Psoas muscle (tissue), 7 donors: ENCODE measurements at regions not wholly inside any gene's neighbourhood (a gene's known extent, or its start where the extent isn't known, plus 50 kb on each side); places are given as distances from the start of the nearest gene placed in this dataset.
A peak's percentile ranks its signal among the peaks of the same experiment; 100 is the strongest.

Source experiments
- ATAC-seq, 4 donors: fragments of 200-7000 bp; cut with Tn5 transposase; one replicate each; pipeline ENCODE4 v1.9.1; 2020; ENCODE audit warnings: moderate library complexity in 3 of 4, mild to moderate bottlenecking in 2 of 4
- DNase-seq, 2 donors: peaks; one replicate each; pipeline ENCODE4 v3.0.0-alpha.2; 2020
- H3K27ac ChIP-seq: fragments of 200-600 bp; one replicate; pipeline ENCODE4 v1.8.0; 2022
- H3K27me3 ChIP-seq, 3 donors: fragments of 200-600 bp in 1 of 3; one replicate each; pipeline versions ENCODE4 v1.6.1 to v1.8.0; 2013 to 2022; ENCODE audit warnings: low read length in 2 of 3, mild to moderate bottlenecking in 2 of 3, moderate library complexity in 1 of 3; ENCODE audit not compliant: insufficient read depth in 3 of 3
- H3K36me3 ChIP-seq, 2 donors: fragments of 200-600 bp in 1 of 2; one replicate each; pipeline versions ENCODE4 v1.6.1 to v1.8.0; 2013 to 2022; ENCODE audit warnings: low read depth in 1 of 2, mild to moderate bottlenecking in 1 of 2, moderate library complexity in 1 of 2; ENCODE audit not compliant: insufficient read depth in 1 of 2
- H3K4me1 ChIP-seq: fragments of 200-600 bp; one replicate; pipeline ENCODE4 v1.8.0; 2022
- H3K4me3 ChIP-seq: fragments of 200-600 bp; one replicate; pipeline ENCODE4 v1.8.0; 2022; ENCODE audit warnings: mild to moderate bottlenecking
- H3K9me3 ChIP-seq: fragments of 200-600 bp; one replicate; pipeline ENCODE4 v1.8.0; 2022
- WGBS, 3 donors: extraction: QIAGEN DNeasy Blood & Tissue Kit; methylation state at CpG; one replicate each; pipeline versions ENCODE4 v1.1.6 to v1.1.7; 2013; 5-methylcytosine and 5-hydroxymethylcytosine counted together
- intact Hi-C, 2 donors: fragments of 100-400 bp; cut with DNase I; formaldehyde crosslinking; loops; one replicate each; pipeline versions ENCODE4 v1.11.0 to v1.14.2; 2022
- TF ChIP-seq, protein P1 (sequence below): fragments of 200-600 bp; IDR thresholded peaks from one replicate; pipeline ENCODE4 v1.8.0; 2022; ENCODE audit warnings: antibody characterized with exemption
- donor health status: healthy with polysubstance abuse.
- donor health status: DM: no; HTN: no; CAD: no; lungs with moderate emphysema.
- donor health status: Bipolar disorder and iron deficiency.
- donor health status: healthy.
- donor health status: DM: yes; HTN: yes; CAD: no.
- donor health status: DM: no; HTN: no; CAD: no.
- donor health status: DM: yes; HTN: yes; CAD: no.

DNA sequence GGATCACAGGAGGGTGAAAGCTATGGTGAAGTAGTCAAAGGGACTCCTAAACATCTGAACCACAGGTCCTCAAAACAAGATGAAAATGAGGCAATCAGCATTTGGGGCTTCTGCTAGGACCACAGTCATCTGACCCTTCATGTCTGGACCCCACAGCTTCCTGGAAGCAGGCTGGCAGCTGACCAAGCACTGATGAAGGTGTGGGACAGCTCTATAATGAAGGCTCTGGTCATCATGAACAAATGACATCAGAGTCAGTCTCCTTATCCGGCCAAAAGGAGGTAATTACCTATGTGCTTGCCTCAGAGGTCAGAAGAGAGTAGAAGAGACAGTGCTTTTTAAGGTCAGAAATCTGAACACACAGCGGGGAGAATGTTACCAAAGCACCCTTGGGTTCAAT is 101.2 kb upstream of the GNAO1 start:
- intact Hi-C loops: no loop called here
- Histone ChIP-seq H3K27me3 (peaks cover 0 to 8% (median 2%) of the 10 kb centered on the region in 3 donors), H3K36me3 (no peaks in the 10 kb centered on the region), H3K4me3 (no peak overlapping the region), H3K4me1 (no peaks in the 10 kb centered on the region), H3K9me3 (no peaks in the 10 kb centered on the region), H3K27ac (no peak overlapping the region)
- TF ChIP-seq, protein P1, sequence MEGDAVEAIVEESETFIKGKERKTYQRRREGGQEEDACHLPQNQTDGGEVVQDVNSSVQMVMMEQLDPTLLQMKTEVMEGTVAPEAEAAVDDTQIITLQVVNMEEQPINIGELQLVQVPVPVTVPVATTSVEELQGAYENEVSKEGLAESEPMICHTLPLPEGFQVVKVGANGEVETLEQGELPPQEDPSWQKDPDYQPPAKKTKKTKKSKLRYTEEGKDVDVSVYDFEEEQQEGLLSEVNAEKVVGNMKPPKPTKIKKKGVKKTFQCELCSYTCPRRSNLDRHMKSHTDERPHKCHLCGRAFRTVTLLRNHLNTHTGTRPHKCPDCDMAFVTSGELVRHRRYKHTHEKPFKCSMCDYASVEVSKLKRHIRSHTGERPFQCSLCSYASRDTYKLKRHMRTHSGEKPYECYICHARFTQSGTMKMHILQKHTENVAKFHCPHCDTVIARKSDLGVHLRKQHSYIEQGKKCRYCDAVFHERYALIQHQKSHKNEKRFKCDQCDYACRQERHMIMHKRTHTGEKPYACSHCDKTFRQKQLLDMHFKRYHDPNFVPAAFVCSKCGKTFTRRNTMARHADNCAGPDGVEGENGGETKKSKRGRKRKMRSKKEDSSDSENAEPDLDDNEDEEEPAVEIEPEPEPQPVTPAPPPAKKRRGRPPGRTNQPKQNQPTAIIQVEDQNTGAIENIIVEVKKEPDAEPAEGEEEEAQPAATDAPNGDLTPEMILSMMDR: no peak
- DNase-seq (no peak), ATAC-seq (no peak)
- WGBS, 3 donors: 67 to 81% (median 76%) methylated on average over 2 of the region's 2 CpGs

DNA sequence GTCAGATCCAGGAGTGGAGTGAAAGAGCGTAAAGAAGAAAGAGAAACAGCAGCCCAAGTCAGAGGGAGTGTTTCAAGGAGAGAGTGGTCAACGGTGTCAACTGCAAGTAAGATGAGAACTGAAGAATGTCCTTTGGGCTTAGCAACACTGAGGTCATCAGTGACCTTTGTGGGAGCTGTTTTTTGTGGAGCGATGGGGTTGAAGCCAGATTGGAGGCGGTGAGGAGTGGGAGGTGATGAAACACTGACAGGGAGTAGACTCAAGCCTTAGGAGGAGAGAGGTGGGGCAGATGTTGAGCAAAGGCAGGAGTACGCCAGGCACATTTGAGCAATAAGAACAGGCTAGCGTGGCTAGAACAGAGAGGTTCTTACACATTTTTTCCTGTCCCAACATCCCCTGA is 103.7 kb upstream of the GNAO1 start:
- Histone ChIP-seq H3K27me3 (peaks cover 0 to 8% (median 2%) of the 10 kb centered on the region in 3 donors), H3K4me3 (no peak overlapping the region), H3K36me3 (no peaks in the 10 kb centered on the region), H3K4me1 (no peaks in the 10 kb centered on the region), H3K27ac (no peak overlapping the region), H3K9me3 (no peaks in the 10 kb centered on the region)
- DNase-seq (peak in 1 of 2 donors; percentile 22), ATAC-seq (no peak)
- intact Hi-C loops: no loop called here
- WGBS, 3 donors: 68 to 74% (median 70%) methylated on average over 6 of the region's 6 CpGs
- TF ChIP-seq, protein P1: no peak

DNA sequence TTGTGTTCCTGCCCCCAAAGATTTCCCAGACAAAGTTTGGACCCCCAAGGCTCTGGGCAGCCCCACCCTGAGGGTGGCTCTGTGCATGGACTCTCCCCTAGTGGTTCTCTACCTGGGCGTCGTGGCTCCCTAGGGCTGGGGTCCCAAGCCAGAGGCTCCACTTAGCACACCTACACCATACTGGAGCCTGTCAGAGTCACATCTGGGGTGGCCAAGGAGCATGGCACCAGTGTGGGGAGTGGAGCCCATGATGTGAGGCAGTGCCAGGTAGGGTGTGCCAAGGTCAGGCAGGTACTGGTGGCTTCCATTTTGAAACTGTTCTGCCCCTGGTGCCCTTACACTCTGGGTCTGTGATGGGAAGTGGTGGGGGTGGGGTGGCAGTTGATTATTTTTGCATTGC is 109.9 kb upstream of the GNAO1 start:
- DNase-seq (no peak), ATAC-seq (no peak)
- Histone ChIP-seq H3K27ac (no peak overlapping the region), H3K4me3 (no peak overlapping the region), H3K36me3 (no peaks in the 10 kb centered on the region), H3K4me1 (no peaks in the 10 kb centered on the region), H3K9me3 (no peaks in the 10 kb centered on the region), H3K27me3 (no peaks in the 10 kb centered on the region)
- TF ChIP-seq, protein P1: no peak
- intact Hi-C loops: no loop called here
- 94 to 98% (median 95%) methylated on average over 2 of the region's 2 CpGs for WGBS, 3 donors

DNA sequence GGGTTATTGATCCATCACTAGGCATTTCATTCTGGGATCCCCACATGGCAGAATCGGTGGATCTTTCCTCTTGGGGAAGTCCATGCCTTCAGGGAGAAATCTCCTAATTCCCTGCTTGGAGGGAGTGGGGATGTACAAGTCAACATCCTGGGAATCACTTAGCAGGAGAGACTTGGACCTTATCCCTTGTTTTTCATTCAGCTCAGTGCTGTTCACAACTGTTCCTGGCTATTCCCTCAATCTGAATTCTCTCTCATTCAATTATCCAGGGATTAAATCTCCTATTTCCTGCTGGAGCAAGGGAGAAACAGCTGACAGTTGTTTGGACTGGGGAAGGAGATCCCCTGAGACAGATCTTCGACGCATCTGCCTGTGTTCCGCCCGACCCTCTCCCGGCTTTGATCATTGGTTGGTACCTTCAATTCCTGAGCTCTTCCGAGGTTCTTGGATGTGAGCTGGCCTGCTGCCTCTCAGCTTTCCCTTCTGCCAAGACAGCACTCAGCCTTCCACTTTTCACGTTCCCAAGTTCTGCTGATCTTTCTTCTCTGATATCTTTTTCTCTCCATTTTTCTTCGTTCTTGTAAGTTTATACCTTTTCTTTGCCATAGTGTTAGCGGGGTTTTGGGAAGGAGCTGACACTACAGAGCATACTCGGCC is 115.4 kb upstream of the GNAO1 start:
- H3K4me1 ChIP-seq: no peaks in the 10 kb centered on the region
- H3K27me3 ChIP-seq: no peaks in the 10 kb centered on the region
- TF ChIP-seq, protein P1: no peak
- 27 to 45% (median 32%) methylated on average over 11 of the region's 11 CpGs for WGBS, 3 donors
- H3K4me3 ChIP-seq: no peak overlapping the region
- H3K36me3 ChIP-seq: no peaks in the 10 kb centered on the region
- H3K9me3 ChIP-seq: no peaks in the 10 kb centered on the region
- DNase-seq (no peak), ATAC-seq (no peak)
- H3K27ac ChIP-seq: no peak overlapping the region
- intact Hi-C loops: no loop called here

DNA sequence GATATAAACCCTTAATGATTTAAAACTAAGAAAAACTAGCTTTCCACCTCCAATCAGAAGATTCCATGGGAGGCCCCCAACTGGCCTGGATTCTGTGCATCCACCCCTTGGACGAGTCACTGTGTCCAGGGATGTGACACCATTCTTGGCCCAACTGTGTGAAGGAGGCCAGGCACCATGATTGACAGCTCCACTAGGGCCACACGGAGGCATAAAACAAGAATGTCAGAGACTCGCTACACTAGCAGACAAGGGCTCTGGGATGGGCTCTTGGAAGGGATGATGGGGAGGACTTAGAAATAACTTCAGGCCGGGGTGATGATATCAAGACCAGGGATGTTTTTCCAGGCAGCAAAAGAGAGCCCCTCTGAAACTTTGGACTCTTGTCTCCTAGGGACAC is 117.8 kb upstream of the GNAO1 start:
- Histone ChIP-seq H3K36me3 (no peaks in the 10 kb centered on the region), H3K27me3 (no peaks in the 10 kb centered on the region), H3K4me3 (no peak overlapping the region), H3K4me1 (no peaks in the 10 kb centered on the region), H3K27ac (no peak overlapping the region), H3K9me3 (no peaks in the 10 kb centered on the region)
- ATAC-seq (no peak), DNase-seq (no peak)
- WGBS, 3 donors: 78 to 80% (median 79%) methylated on average over 4 of the region's 4 CpGs
- TF ChIP-seq, protein P1: no peak
- intact Hi-C loops: no loop called here
